Urothelium cell line (cell line): ENCODE measurements at regions not wholly inside any gene's neighbourhood (a gene's known extent, or its start where the extent isn't known, plus 50 kb on each side); places are given as distances from the start of the nearest gene placed in this dataset.
"Not testable (repeated sequence)": the region's sequence is repeated elsewhere in the genome, so short reads cannot be mapped to it uniquely, and the experiment has no call there.

Source experiments
- DNase-seq: peaks from one replicate; pipeline ENCODE4 v3.0.0; 2011; ENCODE audit warnings: low spot score, mixed read lengths
- FAIRE-seq: peaks from 2 replicates; lab custom pipeline; 2011; peaks lifted over from hg19 to GRCh38; lab: Jason Lieb, UNC

DNA sequence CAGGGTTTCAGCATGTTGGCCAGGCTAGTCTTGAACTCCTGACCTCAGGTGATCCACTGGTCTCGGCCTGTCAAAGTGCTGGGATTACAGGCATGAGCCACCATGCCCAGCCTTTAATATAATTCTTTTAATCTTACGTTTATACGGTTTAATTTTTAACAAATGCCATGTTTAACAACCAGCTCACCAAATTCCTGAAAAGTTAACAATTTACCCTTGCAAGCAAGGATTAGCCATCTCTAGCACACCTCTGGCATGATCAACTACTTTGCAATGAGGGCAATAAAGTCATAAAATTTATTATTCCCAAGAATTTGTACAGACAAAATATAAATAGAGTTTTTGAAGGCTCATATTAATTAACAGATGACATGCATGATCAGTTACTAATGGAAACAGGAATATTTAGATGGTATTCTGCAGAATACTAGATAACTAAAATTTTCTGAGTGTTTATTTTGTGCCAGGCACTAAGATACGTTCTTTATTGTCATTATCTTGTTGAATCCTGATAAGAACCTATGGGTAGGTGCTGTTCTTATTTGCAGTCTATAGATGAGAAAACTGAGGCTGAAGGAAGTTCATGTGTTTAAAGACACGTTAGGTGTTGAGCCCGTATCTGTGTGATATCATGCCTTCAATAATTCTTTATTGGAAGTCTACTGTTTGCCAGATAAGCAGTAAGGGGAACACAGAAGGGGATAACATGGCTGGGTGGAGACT, 190.1 kb downstream of the CDCA7 start:
- FAIRE-seq, result no peak
- DNase-seq, result no peak

- FAIRE-seq, result no peak
Measured at GRCh38 chr2:173545364-173545763, 190.7 kb downstream of the CDCA7 start.

GRCh38 chr2:173547499-173547898, 192.8 kb downstream of the CDCA7 start:
- FAIRE-seq (no peak), DNase-seq (no peak)

More at GRCh38 chr2:173545364-173545763, 190.7 kb downstream of the CDCA7 start:
- DNase-seq, result no peak

GRCh38 chr2:173550143-173550542, 195.5 kb downstream of the CDCA7 start:
- DNase-seq, result no peak
- FAIRE-seq, result no peak

DNA sequence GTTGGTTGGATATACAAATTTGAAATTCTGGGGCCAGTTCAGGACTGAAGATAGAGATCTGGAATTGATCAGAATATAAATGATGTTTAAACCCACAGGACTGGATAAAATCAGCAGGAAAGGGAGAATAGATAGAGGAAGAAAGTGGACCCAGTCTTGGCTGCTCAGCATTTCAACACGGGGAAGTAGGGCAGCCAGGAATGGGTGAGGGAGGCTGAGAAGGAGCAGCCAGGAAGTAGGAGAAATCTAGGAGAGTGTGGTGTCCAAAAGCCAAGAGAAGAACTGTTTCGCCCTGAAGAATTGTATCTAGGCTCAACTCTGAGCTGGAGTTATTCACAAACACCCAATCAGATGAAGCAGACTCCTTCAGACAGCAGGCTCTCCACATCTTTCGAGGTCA, 197.9 kb downstream of the CDCA7 start:
- DNase-seq (no peak), FAIRE-seq (no peak)

DNA sequence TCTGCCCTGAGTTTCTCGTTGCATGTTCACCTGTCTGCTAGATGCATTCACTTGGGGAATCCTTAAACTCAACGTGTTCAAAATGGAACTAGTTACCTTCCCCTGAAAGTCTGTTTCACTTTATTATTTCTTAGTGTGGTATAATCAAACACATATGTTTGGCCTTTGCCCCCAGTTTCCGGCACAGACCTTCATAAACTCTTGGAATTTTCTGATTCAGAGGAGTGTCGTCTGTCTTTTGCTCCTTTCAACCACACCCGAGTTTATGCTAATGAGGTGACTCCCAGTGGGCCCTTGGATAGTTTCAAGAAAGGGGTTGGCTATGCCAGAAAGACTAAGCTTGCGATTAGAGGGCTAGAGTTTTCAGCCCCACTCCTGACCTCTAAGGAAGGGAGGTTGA, 198.9 kb downstream of the CDCA7 start:
- no peak for DNase-seq
- no peak for FAIRE-seq

- no peak for FAIRE-seq
- DNase-seq, result no peak
Measured at GRCh38 chr2:173555833-173556232, 201.2 kb downstream of the CDCA7 start.

DNA sequence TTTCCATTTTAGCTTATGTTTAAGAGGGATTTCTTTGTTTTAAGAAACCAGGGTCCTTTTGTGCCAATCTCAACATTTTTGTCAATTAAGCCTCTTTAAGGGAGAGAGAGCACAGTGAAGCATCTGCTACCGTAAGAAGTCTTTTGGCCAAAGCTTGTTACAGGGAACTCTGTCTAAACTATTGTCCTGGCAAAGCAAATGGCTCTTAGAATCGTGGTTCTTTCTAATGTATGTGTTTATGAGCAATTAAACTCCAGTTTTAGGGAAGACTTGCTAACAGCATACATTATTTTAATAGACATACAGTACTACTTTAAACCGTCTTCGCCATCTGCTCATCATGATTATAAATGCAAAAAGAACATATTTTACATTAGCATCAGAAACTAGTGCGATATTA, 202.1 kb downstream of the CDCA7 start:
- FAIRE-seq, result no peak
- no peak for DNase-seq

- FAIRE-seq, result no peak
- DNase-seq, result no peak
Measured at GRCh38 chr2:173557497-173557896, 202.8 kb downstream of the CDCA7 start.

- DNase-seq, result no peak
- no peak for FAIRE-seq
Measured at GRCh38 chr2:173567493-173567892, 212.8 kb downstream of the CDCA7 start.

DNA sequence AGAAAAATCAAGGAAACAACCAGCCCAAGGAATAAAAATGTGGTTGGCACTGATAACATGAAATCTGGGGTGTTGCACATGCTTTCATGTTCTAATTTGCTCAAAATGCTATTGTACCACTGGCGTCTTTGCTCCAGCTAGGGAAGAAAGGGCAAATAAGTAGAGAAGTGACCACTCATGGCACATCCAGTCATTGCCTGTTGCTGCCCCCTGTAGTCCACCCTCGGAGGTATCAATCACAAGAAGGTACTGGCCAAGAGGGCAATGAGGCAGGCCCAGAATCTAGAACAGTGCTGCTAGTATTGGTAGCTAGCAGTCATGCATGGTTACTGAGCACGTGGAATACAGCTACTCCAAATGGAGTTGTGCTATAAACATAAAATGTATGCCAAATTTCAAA, 213.4 kb downstream of the CDCA7 start:
- DNase-seq, result peak; percentile 31
- peak; percentile 48 for FAIRE-seq

- DNase-seq, result peak; percentile 60
- no peak for FAIRE-seq
Measured at GRCh38 chr2:173571021-173571821, 216.5 kb downstream of the CDCA7 start.

DNA sequence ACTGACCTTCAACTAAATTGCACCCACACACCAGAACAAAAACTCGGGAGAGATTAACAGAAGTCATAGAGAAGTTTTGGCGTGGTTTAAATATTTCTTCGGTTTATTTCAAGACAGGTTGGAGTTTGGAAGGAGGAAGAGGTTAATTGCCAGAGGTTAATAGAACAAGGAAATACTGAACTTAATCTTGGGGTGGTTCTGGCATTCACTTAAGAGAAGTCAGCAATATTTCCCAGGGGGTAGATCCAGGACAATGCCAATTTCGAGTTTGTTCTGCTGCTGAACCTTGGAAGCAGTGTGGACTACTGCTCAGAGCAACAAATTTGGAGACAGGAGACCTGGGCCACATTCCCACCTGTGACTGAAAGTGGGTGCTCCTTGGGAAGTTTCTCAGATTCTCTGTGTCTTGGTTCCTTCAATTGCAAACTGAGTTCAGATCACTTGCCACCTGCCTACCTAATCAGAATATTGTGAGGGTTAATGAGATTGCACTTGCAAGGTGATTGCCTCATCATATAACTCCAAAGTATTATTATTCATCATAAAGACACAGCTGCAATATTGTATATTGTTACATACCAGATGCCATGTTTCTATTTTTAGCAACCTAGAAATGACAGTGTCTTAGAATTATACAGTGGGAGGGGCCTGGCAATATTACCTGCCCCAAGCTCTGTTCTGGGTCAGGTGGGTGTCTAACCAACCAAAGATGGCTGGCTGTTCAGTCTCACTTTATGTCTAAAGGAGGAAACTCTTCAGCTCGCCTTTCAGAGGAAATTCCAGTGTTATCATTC, 217.4 kb downstream of the CDCA7 start:
- no peak for DNase-seq
- FAIRE-seq, result no peak

GRCh38 chr2:173572848-173573247, 218.2 kb downstream of the CDCA7 start:
- FAIRE-seq (no peak), DNase-seq (no peak)

DNA sequence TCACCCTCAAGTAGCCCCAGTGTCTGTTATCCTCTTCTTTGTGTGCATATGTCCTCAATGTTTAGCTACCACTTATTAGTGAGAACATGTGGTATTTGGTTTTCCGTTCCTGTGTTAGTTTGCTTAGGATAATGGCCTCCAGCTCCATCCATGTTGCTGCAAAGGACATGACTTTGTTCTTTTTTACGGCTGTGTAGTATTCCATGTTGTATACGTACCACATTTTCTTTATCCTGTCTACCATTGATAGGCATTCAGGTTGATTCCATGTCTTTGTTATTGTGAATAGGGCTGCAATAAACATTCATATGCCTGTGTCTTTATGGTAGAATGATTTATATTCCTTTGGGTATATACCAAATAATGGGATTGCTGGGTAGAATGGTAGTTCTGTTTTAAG, 219.1 kb downstream of the CDCA7 start:
- DNase-seq, FAIRE-seq: not testable (repeated sequence)

DNA sequence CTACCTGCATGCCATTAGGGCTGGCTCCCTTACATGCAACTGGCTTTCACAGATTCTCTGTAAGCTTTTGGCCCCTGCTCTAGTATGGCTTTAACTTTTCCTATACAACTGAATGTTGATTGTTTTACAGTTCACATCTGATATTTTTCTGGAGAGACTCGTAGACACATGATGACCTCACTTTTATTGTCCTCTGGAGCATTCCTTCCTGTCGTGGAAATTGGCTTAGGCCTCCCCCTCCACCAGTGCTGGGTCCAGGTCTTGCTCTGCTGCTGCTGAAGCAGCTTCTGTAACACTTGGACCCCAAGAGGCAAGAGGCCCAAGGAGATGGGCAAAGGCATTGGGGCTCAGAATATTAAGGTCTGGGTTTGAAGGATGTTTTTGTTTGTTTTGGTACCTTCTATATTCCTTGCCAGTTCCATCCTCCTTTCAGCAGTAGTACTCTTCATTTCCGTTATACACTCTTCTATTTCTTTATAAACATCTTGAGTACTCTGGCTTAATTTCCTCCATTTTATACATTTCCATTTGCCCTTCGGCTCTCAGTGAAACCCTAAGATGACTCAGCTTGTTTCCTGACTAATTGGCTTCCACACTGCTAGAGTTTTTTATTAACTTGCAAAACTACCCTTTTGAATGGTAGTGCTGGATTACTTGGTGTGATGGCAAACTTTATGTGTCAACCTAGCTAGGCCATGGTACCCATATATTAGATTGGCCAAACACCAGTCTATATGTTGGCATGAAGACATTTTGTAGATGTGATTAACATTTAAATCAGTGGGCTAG, 219.8 kb downstream of the CDCA7 start:
- no peak for DNase-seq
- no peak for FAIRE-seq

DNA sequence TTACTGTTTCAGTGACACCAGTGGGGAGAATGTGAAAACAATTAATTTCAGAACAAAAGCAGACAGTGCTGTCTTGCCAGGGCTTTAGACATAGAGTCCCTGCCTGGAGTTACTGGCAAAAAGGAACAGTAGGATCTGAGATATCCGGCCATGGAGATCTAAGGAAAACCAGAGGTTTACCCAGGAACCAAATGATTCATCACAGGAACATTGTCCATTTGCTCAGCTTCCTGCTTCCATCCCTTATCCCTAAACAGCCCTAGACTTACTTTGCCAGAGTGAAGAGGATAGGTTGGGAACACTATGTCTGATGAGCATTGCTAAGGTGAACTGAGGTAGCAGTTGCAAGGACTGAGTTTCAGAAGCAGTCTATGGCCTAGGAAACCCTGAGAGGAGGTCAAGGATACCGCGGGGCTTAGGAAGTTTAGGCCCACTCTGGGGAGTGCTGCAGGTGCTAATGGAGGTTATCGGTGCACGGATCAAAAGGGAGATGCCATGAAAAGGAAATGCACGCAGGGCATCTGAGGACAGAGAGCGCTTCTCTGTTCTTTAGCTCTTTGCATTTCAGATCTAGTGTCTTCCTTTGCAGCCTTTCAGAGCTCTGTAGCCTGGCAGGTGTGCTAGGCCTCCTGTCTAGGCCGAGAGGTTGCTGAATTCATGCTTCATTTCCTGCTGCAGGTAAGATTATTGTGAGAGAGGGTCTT, 223.9 kb downstream of the CDCA7 start:
- DNase-seq, result no peak
- no peak for FAIRE-seq

- FAIRE-seq, result no peak
Measured at GRCh38 chr2:173580351-173580750, 225.7 kb downstream of the CDCA7 start.

GRCh38 chr2:173580956-173581355, 226.3 kb downstream of the CDCA7 start:
- FAIRE-seq, result no peak
- DNase-seq, result no peak

More at GRCh38 chr2:173580351-173580750, 225.7 kb downstream of the CDCA7 start:
- DNase-seq, result no peak

- FAIRE-seq, result no peak
- no peak for DNase-seq
Measured at GRCh38 chr2:173583196-173583595, 228.5 kb downstream of the CDCA7 start.
